H9 (cell line): ENCODE measurements at regions not wholly inside any gene's neighbourhood (a gene's known extent, or its start where the extent isn't known, plus 50 kb on each side); places are given as distances from the start of the nearest gene placed in this dataset. TPM values are rescaled to one million over a fixed set of nuclear protein-coding genes. Genes with fewer than 3 reads are reported as not detected.
A peak's percentile ranks its signal among the peaks of the same experiment; 100 is the strongest.

Experiments used
- DNase-seq: peaks from one replicate; pipeline ENCODE4 v3.0.0-alpha.2; 2017
- H2AFZ ChIP-seq: one replicate; pipeline ENCODE4 v1.6.1; 2013; ENCODE audit warnings: mild to moderate bottlenecking, low read length, control low read depth, moderate library complexity
- H2AK5ac ChIP-seq: 2 replicates; pipeline ENCODE4 v1.6.1; 2013; ENCODE audit warnings: low read length, control low read depth, mixed read lengths; ENCODE audit not compliant: insufficient read length
- H2BK120ac ChIP-seq: one replicate; pipeline ENCODE4 v1.6.1; 2013; ENCODE audit warnings: low read depth, mild to moderate bottlenecking, low read length, control low read depth, inconsistent platforms; ENCODE audit not compliant: poor library complexity, severe bottlenecking
- H2BK12ac ChIP-seq: 2 replicates; pipeline ENCODE4 v1.6.1; 2013; ENCODE audit warnings: low read length, control low read depth, mixed read lengths, low read depth; ENCODE audit not compliant: insufficient read length
- H2BK15ac ChIP-seq: 2 replicates; pipeline ENCODE4 v1.6.1; 2013; ENCODE audit warnings: low read depth, low read length, control low read depth
- H2BK20ac ChIP-seq: one replicate; pipeline ENCODE4 v1.6.1; 2013; ENCODE audit warnings: low read depth, mild to moderate bottlenecking, low read length, control low read depth, inconsistent platforms; ENCODE audit not compliant: poor library complexity, severe bottlenecking
- H2BK5ac ChIP-seq: 2 replicates; pipeline ENCODE4 v1.6.1; 2013; ENCODE audit warnings: low read length, control low read depth, mixed read lengths; ENCODE audit not compliant: insufficient read length
- H3K14ac ChIP-seq: 2 replicates; pipeline ENCODE4 v1.6.1; 2013; ENCODE audit warnings: low read length, control low read depth; ENCODE audit not compliant: insufficient read depth
- H3K18ac ChIP-seq: 2 replicates; pipeline ENCODE4 v1.6.1; 2013; ENCODE audit warnings: low read depth, mild to moderate bottlenecking, mixed read lengths, low read length, control low read depth; ENCODE audit not compliant: insufficient read length
- H3K23ac ChIP-seq: 2 replicates; pipeline ENCODE4 v1.6.1; 2013; ENCODE audit warnings: low read length, control low read depth, mixed read lengths, low read depth; ENCODE audit not compliant: insufficient read length
- H3K23me2 ChIP-seq: 2 replicates; pipeline ENCODE4 v1.6.1; 2013; ENCODE audit warnings: low read depth, mild to moderate bottlenecking, mixed read lengths, low read length, control low read depth; ENCODE audit not compliant: insufficient read length, poor library complexity, severe bottlenecking
- H3K27ac ChIP-seq: 2 replicates; pipeline ENCODE4 v1.5.1; 2013; ENCODE audit warnings: low read length, control low read depth, mixed read lengths, low read depth; ENCODE audit not compliant: insufficient read length
- H3K27me3 ChIP-seq: 2 replicates; pipeline ENCODE4 v1.6.1; 2013; ENCODE audit warnings: low read length, control low read depth, inconsistent platforms; ENCODE audit not compliant: insufficient read depth
- H3K4ac ChIP-seq: 2 replicates; pipeline ENCODE4 v1.6.1; 2013; ENCODE audit warnings: low read depth, mild to moderate bottlenecking, control low read depth, inconsistent platforms, low read length, moderate library complexity
- H3K4me1 ChIP-seq: 2 replicates; pipeline ENCODE4 v1.6.1; 2013; ENCODE audit warnings: low read length, control low read depth, inconsistent platforms; ENCODE audit not compliant: insufficient read depth
- H3K4me2 ChIP-seq: 2 replicates; pipeline ENCODE4 v1.6.1; 2013; ENCODE audit warnings: low read length, control low read depth, mixed read lengths; ENCODE audit not compliant: insufficient read length, insufficient read depth
- H3K56ac ChIP-seq: 2 replicates; pipeline ENCODE4 v1.6.1; 2013; ENCODE audit warnings: low read depth, mild to moderate bottlenecking, mixed read lengths, low read length, control low read depth; ENCODE audit not compliant: insufficient read length
- H3K79me1 ChIP-seq: 2 replicates; pipeline ENCODE4 v1.6.1; 2013; ENCODE audit warnings: low read depth, mild to moderate bottlenecking, moderate library complexity, low read length, control low read depth, inconsistent platforms; ENCODE audit not compliant: insufficient read depth, poor library complexity, severe bottlenecking
- H3K79me2 ChIP-seq: 2 replicates; pipeline ENCODE4 v1.6.1; 2013; ENCODE audit warnings: low read length, control low read depth, inconsistent platforms; ENCODE audit not compliant: insufficient read depth
- H3K9ac ChIP-seq: 2 replicates; pipeline ENCODE4 v1.6.1; 2013; ENCODE audit warnings: low read length, control low read depth, mixed read lengths; ENCODE audit not compliant: insufficient read length; ENCODE audit errors: extremely low read depth
- H3K9me3 ChIP-seq: one replicate; pipeline ENCODE4 v1.6.1; 2013; ENCODE audit warnings: low read depth, low read length, inconsistent platforms; ENCODE audit not compliant: control insufficient read depth
- H3T11ph ChIP-seq: one replicate; pipeline ENCODE4 v1.6.1; 2013; ENCODE audit warnings: mild to moderate bottlenecking, low read length, control low read depth, inconsistent platforms
- H4K20me1 ChIP-seq: one replicate; pipeline ENCODE4 v1.6.1; 2013; ENCODE audit not compliant: control insufficient read depth, insufficient read length, insufficient read depth
- H4K5ac ChIP-seq: 2 replicates; pipeline ENCODE4 v1.6.1; 2013; ENCODE audit warnings: low read depth, mild to moderate bottlenecking, mixed read lengths, low read length, control low read depth; ENCODE audit not compliant: insufficient read length
- H4K8ac ChIP-seq: replicated peaks from 2 replicates; pipeline ENCODE4 v1.6.1; 2013; ENCODE audit warnings: low read length, control low read depth, mixed read lengths, low read depth; ENCODE audit not compliant: insufficient read length
- H4K91ac ChIP-seq: 2 replicates; pipeline ENCODE4 v1.6.1; 2013; ENCODE audit warnings: low read depth, mild to moderate bottlenecking, moderate library complexity, mixed read lengths, low read length, control low read depth; ENCODE audit not compliant: insufficient read length
- H3K27ac Mint-ChIP-seq, 3 experiments: 2 replicates in 2 of 3; 3 replicates in 1 of 3; pipeline ENCODE4 v1.8.0; 2020 to 2021; ENCODE audit warnings: mixed read lengths in 3 of 3, mild to moderate bottlenecking in 1 of 3, moderate library complexity in 1 of 3
- H3K27me3 Mint-ChIP-seq: 2 replicates; pipeline ENCODE4 v1.8.0; 2021; ENCODE audit warnings: low read depth, mild to moderate bottlenecking, moderate library complexity, mixed read lengths
- H3K36me3 Mint-ChIP-seq, 3 experiments: 2 replicates in 2 of 3; 3 replicates in 1 of 3; pipeline ENCODE4 v1.8.0; 2020 to 2021; ENCODE audit warnings: low read depth in 3 of 3, mixed read lengths in 3 of 3; ENCODE audit not compliant: insufficient read depth in 1 of 3
- H3K4me1 Mint-ChIP-seq, 2 experiments: 2 replicates each; pipeline ENCODE4 v1.8.0; 2020; ENCODE audit warnings: mixed read lengths in 2 of 2
- H3K4me3 Mint-ChIP-seq, 2 experiments: 2 replicates in 1 of 2; 3 replicates in 1 of 2; pipeline ENCODE4 v1.8.0; 2020 to 2021; ENCODE audit warnings: mild to moderate bottlenecking in 2 of 2, mixed read lengths in 2 of 2, moderate library complexity in 1 of 2
- H3K9me3 Mint-ChIP-seq, 2 experiments: 2 replicates in 1 of 2; 3 replicates in 1 of 2; pipeline ENCODE4 v1.8.0; 2020; ENCODE audit warnings: mild to moderate bottlenecking in 2 of 2, mixed read lengths in 2 of 2, moderate library complexity in 1 of 2
- whole genome bisulfite sequencing: extraction: QIAGEN DNeasy Blood & Tissue Kit; methylation state at CpG from one replicate; pipeline ENCODE4 v1.1.7; 2013; ENCODE audit warnings: missing lambda C conversion rate, low lambda C conversion rate, mixed read lengths; ENCODE audit not compliant: insufficient read length; ENCODE audit errors: extremely low coverage; 5-methylcytosine and 5-hydroxymethylcytosine counted together
- microRNA-seq: library from miRNA; unstranded; fragments of <30 nt; microRNA quantifications from one replicate; pipeline ENCODE4, GENCODE V29; 2020; ENCODE audit warnings: borderline microRNAs expressed
- TF ChIP-seq, protein P1 (sequence below): fragments of 200-600 bp; sonication (generic); conservative IDR thresholded peaks from 3 replicates; pipeline ENCODE4 v1.8.0; 2021; ENCODE audit warnings: antibody characterized with exemption, mild to moderate bottlenecking

- no peak overlapping the region for H4K5ac ChIP-seq
- no peak overlapping the region for H3K23ac ChIP-seq
- no peak overlapping the region for H3T11ph ChIP-seq
- Mint-ChIP-seq H3K27ac (peak overlapping the region in 1 of 3 experiments; percentile 86; a peak in 1 of 7 replicates), H3K27me3 (peaks cover 30% of the 10 kb centered on the region), H3K9me3 (peaks cover 3 to 9% of the 10 kb centered on the region in 2 experiments; a peak in 3 of 5 replicates), H3K4me1 (peaks cover 13 to 20% of the 10 kb centered on the region in 2 experiments), H3K4me3 (no peak overlapping the region), H3K36me3 (peaks cover 0 to 2% (median 0%) of the 10 kb centered on the region in 3 experiments; a peak in 1 of 7 replicates)
- WGBS, result no CpG with 5 or more reads among the region's 15 CpGs
- TF ChIP-seq, protein P1, sequence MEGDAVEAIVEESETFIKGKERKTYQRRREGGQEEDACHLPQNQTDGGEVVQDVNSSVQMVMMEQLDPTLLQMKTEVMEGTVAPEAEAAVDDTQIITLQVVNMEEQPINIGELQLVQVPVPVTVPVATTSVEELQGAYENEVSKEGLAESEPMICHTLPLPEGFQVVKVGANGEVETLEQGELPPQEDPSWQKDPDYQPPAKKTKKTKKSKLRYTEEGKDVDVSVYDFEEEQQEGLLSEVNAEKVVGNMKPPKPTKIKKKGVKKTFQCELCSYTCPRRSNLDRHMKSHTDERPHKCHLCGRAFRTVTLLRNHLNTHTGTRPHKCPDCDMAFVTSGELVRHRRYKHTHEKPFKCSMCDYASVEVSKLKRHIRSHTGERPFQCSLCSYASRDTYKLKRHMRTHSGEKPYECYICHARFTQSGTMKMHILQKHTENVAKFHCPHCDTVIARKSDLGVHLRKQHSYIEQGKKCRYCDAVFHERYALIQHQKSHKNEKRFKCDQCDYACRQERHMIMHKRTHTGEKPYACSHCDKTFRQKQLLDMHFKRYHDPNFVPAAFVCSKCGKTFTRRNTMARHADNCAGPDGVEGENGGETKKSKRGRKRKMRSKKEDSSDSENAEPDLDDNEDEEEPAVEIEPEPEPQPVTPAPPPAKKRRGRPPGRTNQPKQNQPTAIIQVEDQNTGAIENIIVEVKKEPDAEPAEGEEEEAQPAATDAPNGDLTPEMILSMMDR, result no peak
- H3K27me3 ChIP-seq, result no peaks in the 10 kb centered on the region
- no peaks in the 10 kb centered on the region for H3K79me1 ChIP-seq
- H2BK5ac ChIP-seq, result no peak overlapping the region
- peak; percentile 58 for DNase-seq
- H2BK12ac ChIP-seq, result no peak overlapping the region
- H3K56ac ChIP-seq, result no peak overlapping the region
- H2AFZ ChIP-seq, result no peak overlapping the region
- no peak overlapping the region for H2BK15ac ChIP-seq
- H3K18ac ChIP-seq, result no peak overlapping the region
- no peaks in the 10 kb centered on the region for H3K9me3 ChIP-seq
- H3K79me2 ChIP-seq, result no peaks in the 10 kb centered on the region
- no peak overlapping the region for H2BK20ac ChIP-seq
- H4K91ac ChIP-seq, result no peak overlapping the region
- no peaks in the 10 kb centered on the region for H4K20me1 ChIP-seq
- H2BK120ac ChIP-seq, result no peak overlapping the region
- no peak overlapping the region for H3K14ac ChIP-seq
- H3K27ac ChIP-seq, result no peak overlapping the region
- no peak overlapping the region for H2AK5ac ChIP-seq
- H3K4me1 ChIP-seq, result no peaks in the 10 kb centered on the region; the same call in 1 of the 2 replicates
- H3K23me2 ChIP-seq, result no peaks in the 10 kb centered on the region
- H3K4me2 ChIP-seq, result no peak overlapping the region
- H3K4ac ChIP-seq, result no peak overlapping the region
- H3K9ac ChIP-seq, result no peak overlapping the region
- no peak overlapping the region for H4K8ac ChIP-seq
These were observed 58.9 kb upstream of the CDH4 start for GRCh38 chr20:61193164-61193563.

Small RNAs in the stretch of these regions (microRNA-seq; reads per million reads assigned to microRNA genes)
- gene MIR4533 (not detected), gene MIR548AG2 (not detected), gene MIR646 (not detected)
